ENCODE measurements at regions not wholly inside any gene's neighbourhood (a gene's known extent, or its start where the extent isn't known, plus 50 kb on each side); places are given as distances from the start of the nearest gene placed in this dataset.

DNA sequence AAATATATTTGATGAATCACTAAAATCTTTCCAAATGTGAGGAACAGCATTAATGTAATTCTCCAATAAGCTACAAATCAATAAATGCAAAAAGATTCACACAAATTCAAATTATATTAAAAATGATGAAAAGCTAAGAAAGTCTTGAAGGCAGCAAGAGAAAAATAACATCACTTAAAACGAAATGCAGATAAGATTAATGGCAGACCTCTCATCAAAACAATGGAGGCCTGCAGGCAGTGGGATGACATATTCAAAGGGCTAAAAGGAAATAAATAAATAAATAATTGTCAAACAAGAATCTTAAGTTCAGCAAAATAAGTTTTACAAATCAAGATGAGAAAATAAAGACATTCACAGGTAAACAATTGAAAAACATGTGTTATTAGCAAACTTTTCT is 952.1 kb downstream of the SLITRK6 start:
- TF ChIP-seq, protein P1, sequence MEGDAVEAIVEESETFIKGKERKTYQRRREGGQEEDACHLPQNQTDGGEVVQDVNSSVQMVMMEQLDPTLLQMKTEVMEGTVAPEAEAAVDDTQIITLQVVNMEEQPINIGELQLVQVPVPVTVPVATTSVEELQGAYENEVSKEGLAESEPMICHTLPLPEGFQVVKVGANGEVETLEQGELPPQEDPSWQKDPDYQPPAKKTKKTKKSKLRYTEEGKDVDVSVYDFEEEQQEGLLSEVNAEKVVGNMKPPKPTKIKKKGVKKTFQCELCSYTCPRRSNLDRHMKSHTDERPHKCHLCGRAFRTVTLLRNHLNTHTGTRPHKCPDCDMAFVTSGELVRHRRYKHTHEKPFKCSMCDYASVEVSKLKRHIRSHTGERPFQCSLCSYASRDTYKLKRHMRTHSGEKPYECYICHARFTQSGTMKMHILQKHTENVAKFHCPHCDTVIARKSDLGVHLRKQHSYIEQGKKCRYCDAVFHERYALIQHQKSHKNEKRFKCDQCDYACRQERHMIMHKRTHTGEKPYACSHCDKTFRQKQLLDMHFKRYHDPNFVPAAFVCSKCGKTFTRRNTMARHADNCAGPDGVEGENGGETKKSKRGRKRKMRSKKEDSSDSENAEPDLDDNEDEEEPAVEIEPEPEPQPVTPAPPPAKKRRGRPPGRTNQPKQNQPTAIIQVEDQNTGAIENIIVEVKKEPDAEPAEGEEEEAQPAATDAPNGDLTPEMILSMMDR (IDR thresholded peaks at IDR 0.05): no peak
- TF ChIP-seq POLR2A (IDR thresholded peaks at IDR 0.05): no peak

Measured in tibial nerve (tissue), 3 donors.